GM19372 (cell line): ENCODE measurements at regions not wholly inside any gene's neighbourhood (a gene's known extent, or its start where the extent isn't known, plus 50 kb on each side); places are given as distances from the start of the nearest gene placed in this dataset.
"Not testable (repeated sequence)": the region's sequence is repeated elsewhere in the genome, so short reads cannot be mapped to it uniquely, and the experiment has no call there.

Source experiments
- ATAC-seq: cut with Tn5 transposase; IDR thresholded peaks from one replicate; pipeline ENCODE4 v1.9.1; 2021; ENCODE audit warnings: mild to moderate bottlenecking, low read depth, moderate library complexity; ENCODE audit not compliant: unreplicated experiment

- ATAC-seq = no peak
These were observed 164.3 kb upstream of the PABPC3 start for GRCh38 chr13:24931450-24932251.

GRCh38 chr13:24933106-24934023 lies 162.6 kb upstream of the PABPC3 start:
- not testable (repeated sequence) for ATAC-seq

- ATAC-seq = not testable (repeated sequence)
These were observed 161.9 kb upstream of the PABPC3 start for GRCh38 chr13:24934024-24934385.

GRCh38 chr13:24938966-24939365 lies 157.0 kb upstream of the PABPC3 start:
- ATAC-seq = no peak

GRCh38 chr13:24941023-24941713 lies 154.8 kb upstream of the PABPC3 start:
- ATAC-seq = not testable (repeated sequence)

GRCh38 chr13:24943136-24943535 lies 152.8 kb upstream of the PABPC3 start:
- no peak for ATAC-seq

- not testable (repeated sequence) for ATAC-seq
These were observed 151.9 kb upstream of the PABPC3 start for GRCh38 chr13:24944073-24944472.

GRCh38 chr13:24948977-24949376 lies 147.0 kb upstream of the PABPC3 start:
- ATAC-seq = not testable (repeated sequence)

GRCh38 chr13:24950611-24951010 lies 145.3 kb upstream of the PABPC3 start:
- not testable (repeated sequence) for ATAC-seq

- not testable (repeated sequence) for ATAC-seq
These were observed 128.0 kb upstream of the PABPC3 start for GRCh38 chr13:24967970-24968369.

GRCh38 chr13:24968416-24968815 lies 127.5 kb upstream of the PABPC3 start:
- ATAC-seq = not testable (repeated sequence)

- ATAC-seq = not testable (repeated sequence)
These were observed 122.8 kb upstream of the PABPC3 start for GRCh38 chr13:24973102-24973501.

GRCh38 chr13:24981181-24981803 lies 114.6 kb upstream of the PABPC3 start:
- not testable (repeated sequence) for ATAC-seq

- no peak for ATAC-seq
These were observed 113.5 kb upstream of the PABPC3 start for GRCh38 chr13:24982333-24982999.

- no peak for ATAC-seq
These were observed 112.8 kb upstream of the PABPC3 start for GRCh38 chr13:24983094-24983493.

GRCh38 chr13:24984134-24984533 lies 111.8 kb upstream of the PABPC3 start:
- no peak for ATAC-seq

- ATAC-seq = no peak
These were observed 110.8 kb upstream of the PABPC3 start for GRCh38 chr13:24985107-24985506.

- no peak for ATAC-seq
These were observed 110.0 kb upstream of the PABPC3 start for GRCh38 chr13:24985896-24986295.

GRCh38 chr13:24986826-24987225 lies 109.1 kb upstream of the PABPC3 start:
- no peak for ATAC-seq

- ATAC-seq = not testable (repeated sequence)
These were observed 106.0 kb upstream of the PABPC3 start for GRCh38 chr13:24989959-24990358.
